ENCODE measurements at regions not wholly inside any gene's neighbourhood (a gene's known extent, or its start where the extent isn't known, plus 50 kb on each side); places are given as distances from the start of the nearest gene placed in this dataset.
A peak's percentile ranks its signal among the peaks of the same experiment; 100 is the strongest.
"Not testable (repeated sequence)": the region's sequence is repeated elsewhere in the genome, so short reads cannot be mapped to it uniquely, and the experiment has no call there.

GRCh38 chr12:9415898-9416297 lies 191.8 kb downstream of the KLRB1 start:
- FAIRE-seq; DNase-seq (ENCODE audit: insufficient read length, low spot score): not testable (repeated sequence)

GRCh38 chr12:9413862-9414261 lies 193.9 kb downstream of the KLRB1 start:
- not testable (repeated sequence) for DNase-seq (ENCODE audit: insufficient read length, low spot score); FAIRE-seq

- DNase-seq (ENCODE audit: insufficient read length, low spot score); FAIRE-seq: not testable (repeated sequence)
Measured at GRCh38 chr12:9412459-9412858, 195.3 kb downstream of the KLRB1 start.

GRCh38 chr12:9411616-9412268 lies 196.0 kb downstream of the KLRB1 start:
- DNase-seq (ENCODE audit: insufficient read length, low spot score); FAIRE-seq: not testable (repeated sequence)

- DNase-seq (ENCODE audit: insufficient read length, low spot score); FAIRE-seq: not testable (repeated sequence)
Measured at GRCh38 chr12:9407425-9407748, 199.2 kb upstream of the PZP start.

- DNase-seq (ENCODE audit: insufficient read length, low spot score) (no peak), FAIRE-seq (no peak)
Measured at GRCh38 chr12:9406564-9407424, 198.6 kb upstream of the PZP start.

- no peak for FAIRE-seq
Measured at GRCh38 chr12:9405886-9406563, 197.8 kb upstream of the PZP start.

GRCh38 chr12:9404469-9405260 lies 196.5 kb upstream of the PZP start:
- DNase-seq (ENCODE audit: insufficient read length, low spot score), result peak; percentile 4
- FAIRE-seq, result no peak

More at GRCh38 chr12:9405886-9406563, 197.8 kb upstream of the PZP start:
- no peak for DNase-seq (ENCODE audit: insufficient read length, low spot score)

- DNase-seq (ENCODE audit: insufficient read length, low spot score), result no peak
- FAIRE-seq, result no peak
Measured at GRCh38 chr12:9404031-9404430, 195.8 kb upstream of the PZP start.

- not testable (repeated sequence) for FAIRE-seq; DNase-seq (ENCODE audit: insufficient read length, low spot score)
Measured at GRCh38 chr12:9402432-9403040, 194.3 kb upstream of the PZP start.

GRCh38 chr12:9396367-9396766 lies 188.2 kb upstream of the PZP start:
- not testable (repeated sequence) for DNase-seq (ENCODE audit: insufficient read length, low spot score); FAIRE-seq

GRCh38 chr12:9395220-9395619 lies 187.0 kb upstream of the PZP start:
- not testable (repeated sequence) for DNase-seq (ENCODE audit: insufficient read length, low spot score); FAIRE-seq

- FAIRE-seq (no peak), DNase-seq (ENCODE audit: insufficient read length, low spot score) (no peak)
Measured at GRCh38 chr12:9392842-9393241, 184.6 kb upstream of the PZP start.

GRCh38 chr12:9391815-9392214 lies 183.6 kb upstream of the PZP start:
- DNase-seq (ENCODE audit: insufficient read length, low spot score) (no peak), FAIRE-seq (no peak)

- DNase-seq (ENCODE audit: insufficient read length, low spot score), result no peak
- no peak for FAIRE-seq
Measured at GRCh38 chr12:9390761-9391160, 182.6 kb upstream of the PZP start.

- DNase-seq (ENCODE audit: insufficient read length, low spot score), result no peak
Measured at GRCh38 chr12:9389796-9390195, 181.6 kb upstream of the PZP start.

GRCh38 chr12:9388379-9388778 lies 180.2 kb upstream of the PZP start:
- DNase-seq (ENCODE audit: insufficient read length, low spot score) (no peak), FAIRE-seq (no peak)

More at GRCh38 chr12:9389796-9390195, 181.6 kb upstream of the PZP start:
- FAIRE-seq, result no peak

GRCh38 chr12:9387450-9387849 lies 179.3 kb upstream of the PZP start:
- no peak for DNase-seq (ENCODE audit: insufficient read length, low spot score)
- no peak for FAIRE-seq

- FAIRE-seq (no peak), DNase-seq (ENCODE audit: insufficient read length, low spot score) (no peak)
Measured at GRCh38 chr12:9383585-9383984, 175.4 kb upstream of the PZP start.

- no peak for DNase-seq (ENCODE audit: insufficient read length, low spot score)
Measured at GRCh38 chr12:9381619-9382018, 173.4 kb upstream of the PZP start.

More at GRCh38 chr12:9381619-9382018, 173.4 kb upstream of the PZP start:
- FAIRE-seq, result no peak

Measured in HTR-8/SVneo (cell line).